ENCODE measurements at regions not wholly inside any gene's neighbourhood (a gene's known extent, or its start where the extent isn't known, plus 50 kb on each side); places are given as distances from the start of the nearest gene placed in this dataset.

DNA sequence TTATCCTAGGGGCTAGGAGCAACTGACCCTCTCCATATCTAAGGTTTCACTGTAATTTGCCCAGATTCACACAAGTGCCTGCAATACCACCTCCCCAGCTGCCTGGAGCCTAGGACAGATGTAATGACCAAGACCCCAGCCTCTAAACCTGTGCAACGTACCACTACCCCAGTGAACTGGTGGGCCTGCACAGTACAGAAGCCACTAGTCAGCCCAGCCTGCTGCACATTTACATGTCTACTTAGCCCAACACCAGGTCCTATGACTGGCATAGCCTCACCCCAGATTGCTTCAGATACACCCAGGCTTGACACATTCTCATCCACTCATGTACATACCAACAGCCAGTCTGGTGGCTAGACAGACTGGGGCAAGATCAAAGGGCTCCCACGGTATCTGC lies 1336.6 kb downstream of the BRINP3 start:
- 71 to 72% methylated on average over 2 of the region's 2 CpGs for WGBS, 2 donors

GRCh38 chr1:189149547-189150375 lies 1327.9 kb downstream of the BRINP3 start:
- 82 to 86% methylated on average over 21 of the region's 21 CpGs for WGBS, 2 donors
- TF ChIP-seq, protein P1, sequence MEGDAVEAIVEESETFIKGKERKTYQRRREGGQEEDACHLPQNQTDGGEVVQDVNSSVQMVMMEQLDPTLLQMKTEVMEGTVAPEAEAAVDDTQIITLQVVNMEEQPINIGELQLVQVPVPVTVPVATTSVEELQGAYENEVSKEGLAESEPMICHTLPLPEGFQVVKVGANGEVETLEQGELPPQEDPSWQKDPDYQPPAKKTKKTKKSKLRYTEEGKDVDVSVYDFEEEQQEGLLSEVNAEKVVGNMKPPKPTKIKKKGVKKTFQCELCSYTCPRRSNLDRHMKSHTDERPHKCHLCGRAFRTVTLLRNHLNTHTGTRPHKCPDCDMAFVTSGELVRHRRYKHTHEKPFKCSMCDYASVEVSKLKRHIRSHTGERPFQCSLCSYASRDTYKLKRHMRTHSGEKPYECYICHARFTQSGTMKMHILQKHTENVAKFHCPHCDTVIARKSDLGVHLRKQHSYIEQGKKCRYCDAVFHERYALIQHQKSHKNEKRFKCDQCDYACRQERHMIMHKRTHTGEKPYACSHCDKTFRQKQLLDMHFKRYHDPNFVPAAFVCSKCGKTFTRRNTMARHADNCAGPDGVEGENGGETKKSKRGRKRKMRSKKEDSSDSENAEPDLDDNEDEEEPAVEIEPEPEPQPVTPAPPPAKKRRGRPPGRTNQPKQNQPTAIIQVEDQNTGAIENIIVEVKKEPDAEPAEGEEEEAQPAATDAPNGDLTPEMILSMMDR (IDR thresholded peaks at IDR 0.05), result no peak
- no peak for TF ChIP-seq POLR2A (IDR thresholded peaks at IDR 0.05)
- no peak overlapping the region for H3K4me3 ChIP-seq (ENCODE audit: low read depth, poor library complexity, severe bottlenecking)
- intact Hi-C loops (cut with DNase I; ENCODE audit: low total_unique reads), result no loop called here
- no peak for DNase-seq (ENCODE audit: low spot score in 2 of 2)

More for the DNA sequence above, 1336.6 kb downstream of the BRINP3 start:
- intact Hi-C loops (cut with DNase I; ENCODE audit: low total_unique reads), result no loop called here
- H3K4me3 ChIP-seq (ENCODE audit: low read depth, poor library complexity, severe bottlenecking), result no peak overlapping the region
- TF ChIP-seq POLR2A (IDR thresholded peaks at IDR 0.05), result no peak
- TF ChIP-seq, protein P1 (IDR thresholded peaks at IDR 0.05), result no peak
- no peak for DNase-seq (ENCODE audit: low spot score in 2 of 2)

DNA sequence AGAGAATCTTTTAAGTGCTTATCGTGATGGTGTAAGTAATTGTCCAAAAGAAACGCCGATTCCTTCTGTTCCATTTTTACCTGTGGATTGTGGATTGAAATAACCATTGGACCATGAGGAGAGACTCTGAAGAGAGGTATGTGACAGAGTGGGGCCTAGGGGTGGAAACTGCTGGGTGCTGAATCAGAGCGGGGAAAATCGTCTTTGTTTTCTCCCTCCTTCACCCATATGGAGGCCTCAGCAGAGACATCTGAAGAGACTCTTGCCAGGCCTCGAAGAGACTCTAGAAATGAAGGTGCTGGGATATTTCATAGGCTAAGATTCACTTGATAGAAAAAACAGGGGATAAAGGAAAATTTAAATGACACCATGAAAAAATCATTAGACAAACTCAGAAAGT lies 1327.0 kb downstream of the BRINP3 start:
- H3K4me3 ChIP-seq (ENCODE audit: low read depth, poor library complexity, severe bottlenecking), result no peak overlapping the region
- WGBS, 2 donors, result 89 to 90% methylated on average over 6 of the region's 6 CpGs
- intact Hi-C loops (cut with DNase I; ENCODE audit: low total_unique reads), result no loop called here
- DNase-seq (ENCODE audit: low spot score in 2 of 2), result no peak
- no peak for TF ChIP-seq POLR2A (IDR thresholded peaks at IDR 0.05)
- TF ChIP-seq, protein P1 (IDR thresholded peaks at IDR 0.05), result no peak

DNA sequence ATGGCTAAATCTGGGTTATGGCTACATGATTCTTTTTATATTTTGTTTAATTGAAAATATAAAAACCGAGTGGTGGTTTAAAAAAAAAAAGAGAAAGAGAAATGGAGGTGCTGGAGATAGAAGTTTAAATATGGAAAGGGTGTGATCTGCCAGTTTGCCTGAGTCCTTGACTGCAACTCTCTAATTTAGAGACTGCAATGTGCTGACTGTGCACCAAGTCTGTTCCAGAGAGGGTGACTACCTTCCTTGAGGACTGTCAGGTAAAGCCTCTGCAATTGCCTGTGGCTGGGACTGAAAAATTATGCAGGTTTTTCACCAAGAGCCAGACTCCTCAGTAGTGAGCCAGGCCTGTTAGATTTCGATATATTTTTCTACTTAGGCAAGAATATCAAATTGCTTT lies 1326.3 kb downstream of the BRINP3 start:
- DNase-seq (ENCODE audit: low spot score in 2 of 2), result no peak
- H3K4me3 ChIP-seq (ENCODE audit: low read depth, poor library complexity, severe bottlenecking), result no peak overlapping the region
- intact Hi-C loops (cut with DNase I; ENCODE audit: low total_unique reads), result no loop called here
- TF ChIP-seq, protein P1 (IDR thresholded peaks at IDR 0.05), result no peak
- 67% methylated on average over 2 of the region's 2 CpGs for WGBS, 2 donors

GRCh38 chr1:189152685-189153084 lies 1325.0 kb downstream of the BRINP3 start:
- no peak for TF ChIP-seq POLR2A (IDR thresholded peaks at IDR 0.05)
- TF ChIP-seq, protein P1 (IDR thresholded peaks at IDR 0.05), result no peak
- 63 to 68% methylated on average over 1 of the region's 1 CpG for WGBS, 2 donors
- no peak for DNase-seq (ENCODE audit: low spot score in 2 of 2)
- intact Hi-C loops (cut with DNase I; ENCODE audit: low total_unique reads), result no loop called here
- no peak overlapping the region for H3K4me3 ChIP-seq (ENCODE audit: low read depth, poor library complexity, severe bottlenecking)

GRCh38 chr1:189158155-189158554 lies 1319.5 kb downstream of the BRINP3 start:
- intact Hi-C loops (cut with DNase I; ENCODE audit: low total_unique reads), result no loop called here
- no peak overlapping the region for H3K4me3 ChIP-seq (ENCODE audit: low read depth, poor library complexity, severe bottlenecking)
- TF ChIP-seq, protein P1 (IDR thresholded peaks at IDR 0.05), result no peak
- no peak for TF ChIP-seq POLR2A (IDR thresholded peaks at IDR 0.05)
- WGBS, 2 donors, result 74 to 83% methylated on average over 6 of the region's 6 CpGs
- no peak for DNase-seq (ENCODE audit: low spot score in 2 of 2)
